Ectodermal cell (in vitro differentiated cells): ENCODE measurements at regions not wholly inside any gene's neighbourhood (a gene's known extent, or its start where the extent isn't known, plus 50 kb on each side); places are given as distances from the start of the nearest gene placed in this dataset.

Experiments used
- H3K27ac ChIP-seq: 2 replicates; pipeline ENCODE4 v1.7.0; 2013; ENCODE audit warnings: mild to moderate bottlenecking, low read depth, low read length; ENCODE audit not compliant: insufficient read depth, poor library complexity, severe bottlenecking
- H3K27me3 ChIP-seq: 2 replicates; pipeline ENCODE4 v1.7.0; 2013; ENCODE audit warnings: mild to moderate bottlenecking, low read length; ENCODE audit not compliant: insufficient read depth, control insufficient read depth, poor library complexity, severe bottlenecking
- H3K36me3 ChIP-seq: one replicate; pipeline ENCODE4 v1.7.0; 2013; ENCODE audit warnings: low read length; ENCODE audit not compliant: control insufficient read depth, insufficient read depth
- H3K4me1 ChIP-seq: one replicate; pipeline ENCODE4 v1.7.0; 2013; ENCODE audit warnings: low read length; ENCODE audit not compliant: control insufficient read depth, insufficient read depth
- H3K4me3 ChIP-seq: 2 replicates; pipeline ENCODE4 v1.7.0; 2013; ENCODE audit warnings: low read depth, low read length, control low read depth; ENCODE audit not compliant: insufficient read depth
- H3K9me3 ChIP-seq: 2 replicates; pipeline ENCODE4 v1.7.0; 2013; ENCODE audit warnings: mild to moderate bottlenecking, low read length, moderate library complexity; ENCODE audit not compliant: control insufficient read depth
- WGBS, 2 experiments: methylation state at CpG; one replicate each; pipeline ENCODE4 v1.1.7; 2013; ENCODE audit warnings: missing lambda C conversion rate in 2 of 2; 5-methylcytosine and 5-hydroxymethylcytosine counted together

- H3K4me3 ChIP-seq = no peak overlapping the region
- no peaks in the 10 kb centered on the region for H3K27me3 ChIP-seq
- H3K27ac ChIP-seq = no peak overlapping the region
- H3K9me3 ChIP-seq = no peaks in the 10 kb centered on the region
- no peaks in the 10 kb centered on the region for H3K4me1 ChIP-seq
- H3K36me3 ChIP-seq = no peaks in the 10 kb centered on the region
- 67 to 74% methylated on average over 2 of the region's 2 CpGs for WGBS, 2 experiments
These were observed 105.3 kb upstream of the CACNA1A start for GRCh38 chr19:13611596-13611995.

GRCh38 chr19:13610039-13610691, 103.9 kb upstream of the CACNA1A start:
- Histone ChIP-seq H3K4me1 (no peaks in the 10 kb centered on the region), H3K4me3 (no peak overlapping the region), H3K27me3 (no peaks in the 10 kb centered on the region), H3K27ac (no peak overlapping the region), H3K9me3 (no peaks in the 10 kb centered on the region), H3K36me3 (no peaks in the 10 kb centered on the region)
- WGBS, 2 experiments = 45 to 48% methylated on average over 14 of the region's 15 CpGs

- no peaks in the 10 kb centered on the region for H3K9me3 ChIP-seq
- WGBS, 2 experiments = 88 to 93% methylated on average over 13 of the region's 13 CpGs
- H3K4me1 ChIP-seq = no peaks in the 10 kb centered on the region
- no peaks in the 10 kb centered on the region for H3K27me3 ChIP-seq
- no peak overlapping the region for H3K4me3 ChIP-seq
- H3K36me3 ChIP-seq = no peaks in the 10 kb centered on the region
- H3K27ac ChIP-seq = no peak overlapping the region
These were observed 99.9 kb upstream of the CACNA1A start for GRCh38 chr19:13606156-13606555.

- WGBS, 2 experiments = 91% methylated on average over 4 of the region's 4 CpGs
- Histone ChIP-seq H3K4me3 (no peak overlapping the region), H3K9me3 (no peaks in the 10 kb centered on the region), H3K27ac (no peak overlapping the region), H3K36me3 (no peaks in the 10 kb centered on the region), H3K4me1 (no peaks in the 10 kb centered on the region), H3K27me3 (no peaks in the 10 kb centered on the region)
These were observed 98.8 kb upstream of the CACNA1A start for GRCh38 chr19:13604902-13605586.

- Histone ChIP-seq H3K4me1 (no peaks in the 10 kb centered on the region), H3K36me3 (no peaks in the 10 kb centered on the region), H3K9me3 (no peaks in the 10 kb centered on the region), H3K27me3 (no peaks in the 10 kb centered on the region), H3K4me3 (no peak overlapping the region), H3K27ac (no peak overlapping the region)
- WGBS, 2 experiments = 82 to 87% methylated on average over 6 of the region's 6 CpGs
These were observed 94.5 kb upstream of the CACNA1A start for GRCh38 chr19:13600802-13601201.

GRCh38 chr19:13600091-13600490, 93.8 kb upstream of the CACNA1A start:
- Histone ChIP-seq H3K36me3 (no peaks in the 10 kb centered on the region), H3K9me3 (no peaks in the 10 kb centered on the region), H3K4me1 (no peaks in the 10 kb centered on the region), H3K4me3 (no peak overlapping the region), H3K27ac (no peak overlapping the region), H3K27me3 (no peaks in the 10 kb centered on the region)
- 85 to 90% methylated on average over 9 of the region's 9 CpGs for WGBS, 2 experiments

GRCh38 chr19:13599681-13600080, 93.4 kb upstream of the CACNA1A start:
- Histone ChIP-seq H3K36me3 (no peaks in the 10 kb centered on the region), H3K27me3 (no peaks in the 10 kb centered on the region), H3K9me3 (no peaks in the 10 kb centered on the region), H3K27ac (no peak overlapping the region), H3K4me3 (no peak overlapping the region), H3K4me1 (no peaks in the 10 kb centered on the region)
- WGBS, 2 experiments = 93 to 95% methylated on average over 22 of the region's 22 CpGs

GRCh38 chr19:13598098-13598497, 91.8 kb upstream of the CACNA1A start:
- Histone ChIP-seq H3K36me3 (no peaks in the 10 kb centered on the region), H3K4me1 (no peaks in the 10 kb centered on the region), H3K9me3 (no peaks in the 10 kb centered on the region), H3K27me3 (no peaks in the 10 kb centered on the region), H3K4me3 (no peak overlapping the region), H3K27ac (no peak overlapping the region)

- H3K4me1 ChIP-seq = no peaks in the 10 kb centered on the region
- H3K27me3 ChIP-seq = no peaks in the 10 kb centered on the region
- H3K4me3 ChIP-seq = no peak overlapping the region
- WGBS, 2 experiments = 2 to 3% methylated on average over 3 of the region's 3 CpGs
- H3K9me3 ChIP-seq = no peaks in the 10 kb centered on the region
- no peaks in the 10 kb centered on the region for H3K36me3 ChIP-seq
- no peak overlapping the region for H3K27ac ChIP-seq
These were observed 91.4 kb upstream of the CACNA1A start for GRCh38 chr19:13597640-13598039.

GRCh38 chr19:13588957-13589833, 82.9 kb upstream of the CACNA1A start:
- Histone ChIP-seq H3K27ac (no peak overlapping the region), H3K4me3 (no peak overlapping the region), H3K27me3 (no peaks in the 10 kb centered on the region), H3K4me1 (no peaks in the 10 kb centered on the region), H3K9me3 (no peaks in the 10 kb centered on the region), H3K36me3 (no peaks in the 10 kb centered on the region)
- WGBS, 2 experiments = 29 to 32% methylated on average over 29 of the region's 29 CpGs
